GM19351 (cell line): ENCODE measurements at regions not wholly inside any gene's neighbourhood (a gene's known extent, or its start where the extent isn't known, plus 50 kb on each side); places are given as distances from the start of the nearest gene placed in this dataset.
"Not testable (repeated sequence)": the region's sequence is repeated elsewhere in the genome, so short reads cannot be mapped to it uniquely, and the experiment has no call there.

Experiments used
- ATAC-seq: cut with Tn5 transposase; IDR thresholded peaks from one replicate; pipeline ENCODE4 v1.9.1; 2021; ENCODE audit warnings: mild to moderate bottlenecking, moderate library complexity; ENCODE audit not compliant: unreplicated experiment

- peak; percentile 69 for ATAC-seq
These were observed 78.1 kb upstream of the ZNF644 start for GRCh38 chr1:91099746-91100621.

- no peak for ATAC-seq
These were observed 76.6 kb upstream of the ZNF644 start for GRCh38 chr1:91098299-91098906.

- ATAC-seq: not testable (repeated sequence)
These were observed 73.5 kb upstream of the ZNF644 start for GRCh38 chr1:91095321-91095720.

- no peak for ATAC-seq
These were observed 70.7 kb upstream of the ZNF644 start for GRCh38 chr1:91092503-91092902.

GRCh38 chr1:91091812-91092211 lies 70.0 kb upstream of the ZNF644 start:
- no peak for ATAC-seq

GRCh38 chr1:91080650-91081049 lies 58.8 kb upstream of the ZNF644 start:
- no peak for ATAC-seq

- ATAC-seq: no peak
These were observed 57.0 kb upstream of the ZNF644 start for GRCh38 chr1:91078859-91079258.

GRCh38 chr1:91076834-91077233 lies 55.0 kb upstream of the ZNF644 start:
- no peak for ATAC-seq

- no peak for ATAC-seq
These were observed 53.6 kb upstream of the ZNF644 start for GRCh38 chr1:91075233-91076135.

- ATAC-seq: no peak
These were observed 51.5 kb upstream of the ZNF644 start for GRCh38 chr1:91073299-91073698.

- ATAC-seq: no peak
These were observed 50.0 kb upstream of the ZNF644 start for GRCh38 chr1:91071838-91072237.
